Breast epithelium (tissue), 4 donors: ENCODE measurements at regions not wholly inside any gene's neighbourhood (a gene's known extent, or its start where the extent isn't known, plus 50 kb on each side); places are given as distances from the start of the nearest gene placed in this dataset.

Experiments
- DNase-seq, 2 donors: peaks; one replicate each; pipeline ENCODE4 v3.0.0-alpha.2; 2019; ENCODE audit warnings: low spot score in 2 of 2
- H3K27ac ChIP-seq, 2 donors: fragments of 200-600 bp; sonication (generic) in 1 of 2; one replicate each; pipeline ENCODE4 v1.5.1; 2016 to 2019; ENCODE audit warnings: mild to moderate bottlenecking in 1 of 2
- H3K27me3 ChIP-seq, 2 donors: fragments of 200-600 bp; sonication (generic) in 1 of 2; one replicate each; pipeline versions ENCODE4 v1.5.1 to v1.6.0; 2017 to 2019; ENCODE audit warnings: control low read depth in 1 of 2, mild to moderate bottlenecking in 1 of 2
- H3K36me3 ChIP-seq: fragments of 200-600 bp; one replicate; pipeline ENCODE4 v1.5.1; 2019
- H3K4me1 ChIP-seq, 2 donors: fragments of 200-600 bp; sonication (generic); one replicate each; pipeline ENCODE4 v1.5.1; 2016 to 2019; ENCODE audit warnings: control low read depth in 1 of 2
- H3K4me3 ChIP-seq, 3 donors: fragments of 200-600 bp; sonication (generic); 1 replicate in 2 of 3; 2 replicates in 1 of 3; pipeline ENCODE4 v1.5.1; 2016 to 2019; ENCODE audit warnings: mild to moderate bottlenecking in 3 of 3, moderate library complexity in 2 of 3
- H3K9me3 ChIP-seq, 2 donors: fragments of 200-600 bp; sonication (generic) in 1 of 2; one replicate each; pipeline ENCODE4 v1.5.1; 2016 to 2019; ENCODE audit warnings: control low read depth in 1 of 2
- POLR2A ChIP-seq: fragments of 450-650 bp; IDR thresholded peaks from one replicate; pipeline ENCODE4 v1.6.1; 2016; ENCODE audit warnings: antibody characterized with exemption, mild to moderate bottlenecking, moderate library complexity
- POLR2AphosphoS5 ChIP-seq, 3 donors: sonication (generic); formaldehyde crosslinking; IDR thresholded peaks; one replicate each; pipeline ENCODE4 v1.6.1; 2017; ENCODE audit warnings: antibody characterized with exemption in 3 of 3
- intact Hi-C: fragments of 100-400 bp; cut with DNase I; formaldehyde crosslinking; loops from one replicate; pipeline ENCODE4 v1.15.1; 2023; ENCODE audit warnings: low total_unique reads
- TF ChIP-seq, protein P1 (sequence below), 3 donors: fragments of 450-650 bp; IDR thresholded peaks; one replicate each; pipeline ENCODE4 v1.5.1; 2016 to 2017; ENCODE audit warnings: antibody characterized with exemption in 3 of 3, mild to moderate bottlenecking in 3 of 3, moderate library complexity in 3 of 3

DNA sequence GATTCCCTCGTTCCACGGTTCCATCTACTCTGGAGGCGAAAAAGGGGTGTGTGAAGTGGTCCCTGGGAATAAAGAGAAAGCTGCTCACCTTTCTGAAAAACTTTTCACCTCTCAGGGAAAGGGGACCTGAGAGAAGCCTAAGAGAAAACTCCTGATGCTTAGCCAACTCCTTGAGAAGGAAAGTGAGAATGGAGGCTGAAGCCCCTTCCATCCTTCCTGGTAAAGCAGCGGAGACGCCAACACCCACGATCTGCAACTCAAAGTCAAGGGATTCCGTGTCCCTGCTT lies 110.0 kb downstream of the ARF6 start:
- Histone ChIP-seq H3K27ac (peak overlapping the region; percentile 96 to 98), H3K9me3 (no peaks in the 10 kb centered on the region)
- TF ChIP-seq POLR2A (no peak), POLR2AphosphoS5 (IDR thresholded peaks at IDR 0.05) (no peak)
- TF ChIP-seq, protein P1, sequence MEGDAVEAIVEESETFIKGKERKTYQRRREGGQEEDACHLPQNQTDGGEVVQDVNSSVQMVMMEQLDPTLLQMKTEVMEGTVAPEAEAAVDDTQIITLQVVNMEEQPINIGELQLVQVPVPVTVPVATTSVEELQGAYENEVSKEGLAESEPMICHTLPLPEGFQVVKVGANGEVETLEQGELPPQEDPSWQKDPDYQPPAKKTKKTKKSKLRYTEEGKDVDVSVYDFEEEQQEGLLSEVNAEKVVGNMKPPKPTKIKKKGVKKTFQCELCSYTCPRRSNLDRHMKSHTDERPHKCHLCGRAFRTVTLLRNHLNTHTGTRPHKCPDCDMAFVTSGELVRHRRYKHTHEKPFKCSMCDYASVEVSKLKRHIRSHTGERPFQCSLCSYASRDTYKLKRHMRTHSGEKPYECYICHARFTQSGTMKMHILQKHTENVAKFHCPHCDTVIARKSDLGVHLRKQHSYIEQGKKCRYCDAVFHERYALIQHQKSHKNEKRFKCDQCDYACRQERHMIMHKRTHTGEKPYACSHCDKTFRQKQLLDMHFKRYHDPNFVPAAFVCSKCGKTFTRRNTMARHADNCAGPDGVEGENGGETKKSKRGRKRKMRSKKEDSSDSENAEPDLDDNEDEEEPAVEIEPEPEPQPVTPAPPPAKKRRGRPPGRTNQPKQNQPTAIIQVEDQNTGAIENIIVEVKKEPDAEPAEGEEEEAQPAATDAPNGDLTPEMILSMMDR (IDR thresholded peaks at IDR 0.05): no peak

DNA sequence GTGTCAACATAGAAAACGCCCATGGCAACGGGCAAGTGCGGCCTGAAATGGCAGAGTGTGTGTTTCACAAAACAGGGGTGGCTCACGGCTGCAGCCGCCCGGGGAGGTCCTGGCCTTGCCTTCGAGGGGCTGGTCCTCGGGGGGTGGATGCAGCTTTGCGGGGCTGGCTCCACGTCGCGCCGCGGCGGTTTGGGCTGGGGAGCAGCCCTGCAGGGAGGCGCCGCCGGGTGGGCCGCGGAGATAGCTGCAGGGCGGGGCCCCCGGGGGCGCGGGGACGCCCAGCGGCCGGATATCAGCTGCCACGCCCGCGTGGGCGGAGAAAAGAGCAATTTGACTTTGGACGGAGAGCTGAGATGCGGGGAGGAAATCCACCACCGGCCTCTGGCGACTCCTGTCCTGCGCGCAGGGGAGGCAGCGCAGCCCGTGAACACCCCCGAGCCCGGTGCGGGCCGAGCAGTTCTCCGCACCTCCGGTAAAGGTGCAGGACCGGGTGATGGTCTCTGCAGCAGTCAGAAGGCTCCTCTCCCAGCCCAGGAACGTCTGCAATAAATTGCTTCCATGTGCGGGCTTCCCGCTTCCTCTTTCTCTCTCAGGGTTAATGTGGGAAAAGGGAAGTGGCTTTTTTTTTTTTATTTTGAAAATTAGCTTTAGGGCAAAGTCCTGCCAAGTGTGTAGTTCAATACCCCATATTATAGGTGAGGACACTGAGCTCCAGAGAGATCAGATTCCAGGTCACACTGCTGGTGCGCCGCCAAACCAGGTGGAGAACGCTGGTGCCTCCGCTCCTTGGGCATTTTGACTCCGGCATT lies 110.5 kb downstream of the ARF6 start:
- Histone ChIP-seq H3K36me3 (no peaks in the 10 kb centered on the region), H3K27me3 (no peaks in the 10 kb centered on the region), H3K27ac (peak overlapping the region; percentile 96 to 98), H3K4me1 (peaks cover 25 to 29% of the 10 kb centered on the region in 2 donors), H3K4me3 (peak overlapping the region; percentile 49 to 63 (median 58)), H3K9me3 (no peaks in the 10 kb centered on the region)
- intact Hi-C loops: loop anchor here (10.0 kb wide), 1 partner anchor 109 kb away; the partner anchor contains the start of gene ARF6
- TF ChIP-seq, protein P1 (IDR thresholded peaks at IDR 0.05): no peak
- TF ChIP-seq POLR2A: no peak
- TF ChIP-seq POLR2AphosphoS5 (IDR thresholded peaks at IDR 0.05): peak in 2 of 3 donors; percentile 49 to 65
- DNase-seq: peak; percentile 59 to 75

More for the DNA sequence above, 110.0 kb downstream of the ARF6 start:
- intact Hi-C loops: loop anchor here (10.0 kb wide), 1 partner anchor 108 kb away; the partner anchor contains the start of gene ARF6
- H3K27me3 ChIP-seq: no peaks in the 10 kb centered on the region
- peak overlapping the region; percentile 49 to 63 (median 58) for H3K4me3 ChIP-seq
- H3K36me3 ChIP-seq: no peaks in the 10 kb centered on the region
- H3K4me1 ChIP-seq: peaks cover 25 to 29% of the 10 kb centered on the region in 2 donors
- DNase-seq: no peak

DNA sequence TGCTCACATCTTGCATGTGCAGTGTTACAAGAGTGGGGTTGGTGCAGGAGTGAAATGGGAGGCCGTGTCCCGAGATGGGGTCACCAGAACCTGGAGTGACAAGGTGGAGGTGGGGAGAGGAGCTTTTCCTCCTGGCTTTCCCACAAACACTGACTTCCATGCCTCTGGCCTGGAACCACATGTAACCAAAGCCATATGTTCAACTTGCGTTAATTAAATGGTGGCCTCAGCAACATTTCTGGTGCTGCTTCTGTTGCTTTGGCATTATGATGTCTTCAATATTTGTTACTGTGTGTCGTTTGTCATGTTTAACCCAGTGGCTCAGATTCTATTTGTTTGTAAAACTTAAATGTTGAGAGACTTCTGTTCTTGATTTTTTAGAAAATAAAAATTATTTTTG lies 110.2 kb downstream of the VCPKMT start:
- no peak for TF ChIP-seq POLR2AphosphoS5 (IDR thresholded peaks at IDR 0.05)
- intact Hi-C loops: loop anchor here (10.0 kb wide), 1 partner anchor 111 kb away; the partner anchor contains the start of gene ARF6

DNA sequence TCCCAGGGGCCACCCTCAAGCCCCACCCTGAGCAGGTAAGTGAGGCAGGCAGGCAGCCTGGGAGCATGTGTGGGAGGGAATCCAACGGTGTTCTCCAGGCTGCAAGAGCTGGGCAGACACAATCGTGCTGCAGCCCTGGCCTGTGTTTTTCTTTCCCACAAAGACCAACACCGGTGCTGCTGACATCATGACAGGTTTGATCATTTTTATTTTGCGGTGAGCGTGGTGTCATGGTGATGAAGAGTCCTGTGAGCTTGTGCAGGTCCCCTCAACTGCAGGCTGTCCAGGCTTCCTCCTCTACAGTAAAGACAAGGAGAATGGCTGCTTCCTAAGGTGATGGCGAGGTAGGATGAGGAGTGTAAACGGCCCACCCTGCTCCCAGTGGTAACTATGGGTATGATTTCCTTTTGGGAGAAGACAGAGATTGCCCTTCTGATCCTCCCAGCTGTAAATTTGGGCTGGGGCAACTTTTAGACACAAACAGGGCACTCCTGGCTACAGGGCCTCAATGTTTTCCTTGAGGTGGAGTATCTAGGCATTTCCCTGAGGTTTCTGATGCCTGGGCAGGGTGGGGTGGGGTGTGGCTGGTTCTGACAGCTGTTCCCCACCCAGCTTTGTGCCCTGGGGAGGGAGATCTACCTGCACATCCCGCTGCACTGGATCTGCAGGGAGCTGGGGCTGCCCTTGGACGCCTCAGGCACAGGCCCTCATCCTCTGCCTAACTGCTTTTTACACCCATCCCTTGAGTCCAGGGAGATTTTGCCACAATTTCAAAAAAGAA lies 109.1 kb downstream of the VCPKMT start:
- Histone ChIP-seq H3K27ac (peak overlapping the region in 1 of 2 donors; percentile 30), H3K36me3 (no peaks in the 10 kb centered on the region), H3K4me3 (no peak overlapping the region), H3K4me1 (peaks cover 5 to 6% of the 10 kb centered on the region in 2 donors), H3K9me3 (no peaks in the 10 kb centered on the region), H3K27me3 (no peaks in the 10 kb centered on the region)
- no peak for TF ChIP-seq POLR2AphosphoS5 (IDR thresholded peaks at IDR 0.05)
- TF ChIP-seq POLR2A: no peak
- TF ChIP-seq, protein P1 (IDR thresholded peaks at IDR 0.05): no peak
- no peak for DNase-seq
- intact Hi-C loops: loop anchor here (10.0 kb wide), 1 partner anchor 113 kb away; the partner anchor contains the start of gene ARF6

More for the DNA sequence above, 110.2 kb downstream of the VCPKMT start:
- Histone ChIP-seq H3K27me3 (no peaks in the 10 kb centered on the region), H3K27ac (no peak overlapping the region), H3K36me3 (no peaks in the 10 kb centered on the region), H3K4me3 (no peak overlapping the region), H3K9me3 (no peaks in the 10 kb centered on the region), H3K4me1 (peaks cover 8 to 13% of the 10 kb centered on the region in 2 donors)
- DNase-seq: no peak

DNA sequence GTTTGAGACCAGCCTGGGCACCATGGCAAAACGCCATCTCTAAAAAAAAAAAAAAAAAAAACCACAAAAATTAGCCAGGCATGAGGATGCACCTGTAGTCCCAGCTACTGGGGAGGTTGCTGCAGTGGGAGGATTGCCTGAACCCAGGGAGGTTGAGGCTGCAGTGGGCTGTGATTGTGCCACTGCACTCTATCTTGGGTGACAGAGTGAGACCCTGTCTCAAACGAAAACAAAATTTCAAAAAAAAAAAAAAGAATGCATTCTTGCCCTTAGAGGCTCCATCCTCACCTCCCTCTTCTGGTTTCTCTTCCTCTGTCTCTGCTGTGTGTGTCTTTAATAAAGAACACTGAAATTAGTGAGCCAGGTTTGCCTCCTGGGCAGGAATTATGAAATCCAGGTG lies 107.8 kb downstream of the VCPKMT start:
- no peaks in the 10 kb centered on the region for H3K27me3 ChIP-seq

More for the DNA sequence above, 107.8 kb downstream of the VCPKMT start:
- no peak for DNase-seq
- no peak overlapping the region for H3K4me3 ChIP-seq
- H3K4me1 ChIP-seq: no peaks in the 10 kb centered on the region
- TF ChIP-seq POLR2A: no peak
- TF ChIP-seq, protein P1 (IDR thresholded peaks at IDR 0.05): no peak
- no peak for TF ChIP-seq POLR2AphosphoS5 (IDR thresholded peaks at IDR 0.05)
- H3K27ac ChIP-seq: peak overlapping the region; percentile 61 to 64
- intact Hi-C loops: loop anchor here (10.0 kb wide), 1 partner anchor 114 kb away; the partner anchor contains the start of gene ARF6
- H3K36me3 ChIP-seq: no peaks in the 10 kb centered on the region
- no peaks in the 10 kb centered on the region for H3K9me3 ChIP-seq
